ENCODE measurements at regions not wholly inside any gene's neighbourhood (a gene's known extent, or its start where the extent isn't known, plus 50 kb on each side); places are given as distances from the start of the nearest gene placed in this dataset.
"Not testable (repeated sequence)": the region's sequence is repeated elsewhere in the genome, so short reads cannot be mapped to it uniquely, and the experiment has no call there.

- TF ChIP-seq, protein P1, sequence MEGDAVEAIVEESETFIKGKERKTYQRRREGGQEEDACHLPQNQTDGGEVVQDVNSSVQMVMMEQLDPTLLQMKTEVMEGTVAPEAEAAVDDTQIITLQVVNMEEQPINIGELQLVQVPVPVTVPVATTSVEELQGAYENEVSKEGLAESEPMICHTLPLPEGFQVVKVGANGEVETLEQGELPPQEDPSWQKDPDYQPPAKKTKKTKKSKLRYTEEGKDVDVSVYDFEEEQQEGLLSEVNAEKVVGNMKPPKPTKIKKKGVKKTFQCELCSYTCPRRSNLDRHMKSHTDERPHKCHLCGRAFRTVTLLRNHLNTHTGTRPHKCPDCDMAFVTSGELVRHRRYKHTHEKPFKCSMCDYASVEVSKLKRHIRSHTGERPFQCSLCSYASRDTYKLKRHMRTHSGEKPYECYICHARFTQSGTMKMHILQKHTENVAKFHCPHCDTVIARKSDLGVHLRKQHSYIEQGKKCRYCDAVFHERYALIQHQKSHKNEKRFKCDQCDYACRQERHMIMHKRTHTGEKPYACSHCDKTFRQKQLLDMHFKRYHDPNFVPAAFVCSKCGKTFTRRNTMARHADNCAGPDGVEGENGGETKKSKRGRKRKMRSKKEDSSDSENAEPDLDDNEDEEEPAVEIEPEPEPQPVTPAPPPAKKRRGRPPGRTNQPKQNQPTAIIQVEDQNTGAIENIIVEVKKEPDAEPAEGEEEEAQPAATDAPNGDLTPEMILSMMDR (IDR thresholded peaks at IDR 0.05): not testable (repeated sequence)
- not testable (repeated sequence) for TF ChIP-seq POLR2A (IDR thresholded peaks at IDR 0.05)
Observed at GRCh38 chr12:60801166-60801565, 1205.3 kb downstream of the SLC16A7 start.
